ENCODE measurements at regions not wholly inside any gene's neighbourhood (a gene's known extent, or its start where the extent isn't known, plus 50 kb on each side); places are given as distances from the start of the nearest gene placed in this dataset.

DNA sequence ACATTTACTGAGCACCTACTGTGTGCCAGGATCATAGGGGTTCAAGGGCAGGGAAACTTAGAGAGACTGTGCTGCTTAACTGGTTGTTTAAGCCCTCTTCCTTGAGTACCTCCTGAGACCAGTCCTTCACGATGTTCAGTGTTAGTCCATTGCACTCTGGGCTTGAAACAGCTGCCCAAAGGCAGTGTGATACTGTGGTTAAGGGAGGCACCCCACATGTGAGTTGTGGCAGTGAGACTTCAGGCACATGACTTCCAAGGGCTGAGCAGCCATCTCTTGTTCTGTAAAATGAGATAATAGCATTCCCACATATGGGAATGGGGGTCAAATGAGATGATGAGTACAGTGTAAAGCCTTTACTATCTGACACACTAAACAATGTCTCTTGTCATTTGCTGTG, 75.1 kb downstream of the LINGO1 start:
- DNase-seq, result no peak

DNA sequence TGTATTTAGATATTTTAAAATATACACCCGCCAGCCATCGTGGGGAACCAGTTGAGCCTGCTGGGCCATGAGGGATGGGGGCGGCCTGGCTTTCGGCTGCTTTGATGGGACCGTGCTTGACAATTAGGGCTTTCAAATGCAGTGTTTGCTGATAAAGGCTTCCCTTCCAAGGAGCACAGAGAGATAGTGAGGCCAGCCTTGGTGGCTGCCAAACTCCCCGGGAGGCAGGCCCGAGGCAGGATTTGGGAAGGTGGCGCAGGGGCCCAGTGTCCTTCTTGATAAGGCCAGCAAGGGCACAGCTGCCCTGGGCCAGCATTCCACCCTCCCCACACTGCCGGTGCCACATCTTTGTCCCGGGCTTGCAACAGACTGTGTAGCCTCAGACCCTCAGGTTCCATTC, 75.6 kb downstream of the LINGO1 start:
- no peak for DNase-seq

DNA sequence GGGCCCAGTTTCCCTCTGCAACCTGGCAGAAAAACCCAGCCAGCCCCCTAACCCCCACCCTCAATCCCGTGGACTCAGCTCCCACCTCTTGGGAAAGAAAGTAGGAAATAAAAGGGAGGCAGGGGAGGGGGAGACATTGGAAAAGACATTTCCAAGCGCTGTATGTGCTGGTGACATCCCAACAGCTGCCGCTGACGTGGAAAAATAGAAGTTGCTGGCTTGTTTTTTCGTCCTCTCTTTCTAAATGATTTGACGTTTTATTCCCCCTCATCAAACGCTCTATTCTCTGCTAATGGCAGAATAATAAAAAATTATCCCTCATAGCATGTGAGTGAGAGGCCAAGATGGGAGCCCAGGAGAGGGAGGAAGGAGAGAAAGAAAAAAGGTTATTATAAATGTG, 76.1 kb downstream of the LINGO1 start:
- no peak for DNase-seq

DNA sequence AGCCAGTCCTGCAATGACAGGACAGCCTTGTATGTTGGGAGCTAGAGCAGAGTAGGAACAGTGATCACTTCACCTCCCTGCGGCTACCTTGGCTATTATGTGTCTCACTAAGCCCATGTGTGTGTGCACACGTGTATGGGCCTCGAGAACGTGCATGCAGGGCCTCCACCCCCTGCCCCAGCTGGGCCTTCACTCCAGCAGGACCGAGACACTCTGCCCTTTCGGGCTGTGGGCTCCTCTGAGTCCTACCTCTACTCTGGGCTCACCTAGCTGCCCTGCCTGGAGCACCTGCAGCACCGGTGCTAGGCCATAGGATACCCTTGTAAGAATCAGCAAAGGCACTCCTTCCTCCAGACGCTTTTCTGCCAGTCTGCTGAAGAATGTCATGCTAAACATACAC, 77.5 kb downstream of the LINGO1 start:
- no peak for DNase-seq

DNA sequence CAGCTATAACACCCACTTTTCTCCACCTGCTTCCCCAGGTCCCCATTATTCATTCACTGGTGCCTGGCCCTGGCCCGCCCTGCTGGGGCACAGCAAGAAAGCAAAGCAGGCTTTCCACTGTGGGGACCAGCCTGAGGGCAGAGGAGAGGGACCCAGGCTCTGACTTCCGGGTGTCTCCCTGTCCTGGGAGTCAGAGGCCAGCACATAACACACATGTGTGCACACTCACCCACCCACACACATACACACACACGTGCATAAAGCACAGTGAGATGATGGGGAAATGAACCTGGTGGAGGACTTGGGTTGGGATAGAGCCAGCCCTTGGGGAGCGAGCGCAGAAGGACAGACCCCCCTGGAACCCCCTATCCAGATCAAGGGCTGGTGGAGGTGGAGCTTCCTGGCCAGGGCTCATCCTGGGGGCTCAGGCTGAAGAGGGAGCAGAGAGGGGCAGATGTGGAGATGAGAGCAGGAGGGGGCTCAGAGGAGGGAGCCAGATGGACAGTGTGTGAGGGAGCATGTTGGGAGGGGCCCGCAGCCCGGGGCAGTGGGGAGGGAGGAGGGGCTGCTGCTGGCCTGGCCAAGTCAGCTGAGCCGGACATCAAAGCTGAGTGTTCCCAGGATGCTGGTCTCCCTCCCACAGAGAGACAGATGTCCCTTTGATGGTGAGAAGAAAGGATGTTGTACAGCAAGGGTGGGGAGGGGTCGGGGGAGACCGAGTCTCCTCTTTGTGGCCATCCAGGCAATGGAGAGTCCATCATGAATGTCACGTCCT, 78.2 kb downstream of the LINGO1 start:
- no peak for DNase-seq

DNA sequence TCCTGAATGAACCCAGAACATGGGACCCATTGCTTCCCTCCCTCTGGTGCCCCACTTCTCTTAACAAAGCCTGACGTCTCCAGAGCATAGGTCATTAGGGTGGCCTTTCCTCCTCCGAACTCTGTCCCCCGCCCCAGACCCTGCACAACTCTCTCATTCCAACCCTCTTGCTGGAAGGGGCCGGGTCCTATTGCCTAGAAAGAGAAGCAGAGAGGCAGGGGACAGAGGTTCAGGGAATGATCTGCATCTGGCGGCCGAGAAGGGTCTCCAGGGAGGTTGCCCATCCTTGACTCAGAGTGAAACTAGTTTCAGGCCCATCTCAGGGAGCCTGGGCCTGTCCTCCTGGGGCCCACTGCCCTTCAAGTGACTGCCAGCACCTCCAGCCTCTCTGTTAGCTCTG, 79.0 kb downstream of the LINGO1 start:
- no peak for DNase-seq

DNA sequence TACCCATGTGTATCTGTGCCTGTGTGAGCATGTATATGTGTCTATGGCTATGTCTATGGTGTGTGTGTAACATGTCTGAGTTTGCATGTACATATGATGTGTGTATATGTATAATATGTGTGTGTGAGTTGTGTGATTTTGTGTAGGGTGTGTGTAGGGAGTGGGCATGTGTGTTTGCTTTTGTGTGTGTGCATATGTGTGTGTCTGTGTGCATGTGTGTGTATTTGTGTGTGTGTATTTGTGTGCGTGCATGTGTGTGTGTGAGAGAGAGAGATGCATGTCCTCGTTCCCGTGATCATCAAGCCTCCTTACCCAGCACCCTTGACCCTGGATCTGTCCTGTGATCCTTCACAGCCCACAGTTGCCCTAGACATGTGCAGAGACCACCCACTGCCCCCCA, 79.5 kb downstream of the LINGO1 start:
- no peak for DNase-seq

DNA sequence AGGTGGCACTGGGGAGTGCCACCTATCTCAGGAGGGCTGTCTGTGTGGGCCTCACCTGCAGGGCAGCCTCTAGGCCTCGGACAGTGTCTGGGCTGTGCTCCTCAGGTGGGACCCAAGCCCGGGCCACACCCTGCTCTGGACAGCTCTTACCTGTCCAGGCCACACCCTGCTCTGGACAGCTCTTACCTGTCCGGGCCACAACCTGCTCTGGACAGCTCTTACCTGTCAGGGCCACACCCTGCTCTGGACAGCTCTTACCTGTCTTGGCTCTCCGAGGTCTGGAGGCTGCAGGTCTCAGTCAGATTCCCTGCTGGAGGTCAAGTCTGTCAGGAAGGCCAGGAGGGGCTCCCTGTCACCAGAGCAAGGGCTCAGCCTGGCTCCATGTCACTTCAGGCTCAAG, 80.6 kb downstream of the LINGO1 start:
- no peak for DNase-seq

DNA sequence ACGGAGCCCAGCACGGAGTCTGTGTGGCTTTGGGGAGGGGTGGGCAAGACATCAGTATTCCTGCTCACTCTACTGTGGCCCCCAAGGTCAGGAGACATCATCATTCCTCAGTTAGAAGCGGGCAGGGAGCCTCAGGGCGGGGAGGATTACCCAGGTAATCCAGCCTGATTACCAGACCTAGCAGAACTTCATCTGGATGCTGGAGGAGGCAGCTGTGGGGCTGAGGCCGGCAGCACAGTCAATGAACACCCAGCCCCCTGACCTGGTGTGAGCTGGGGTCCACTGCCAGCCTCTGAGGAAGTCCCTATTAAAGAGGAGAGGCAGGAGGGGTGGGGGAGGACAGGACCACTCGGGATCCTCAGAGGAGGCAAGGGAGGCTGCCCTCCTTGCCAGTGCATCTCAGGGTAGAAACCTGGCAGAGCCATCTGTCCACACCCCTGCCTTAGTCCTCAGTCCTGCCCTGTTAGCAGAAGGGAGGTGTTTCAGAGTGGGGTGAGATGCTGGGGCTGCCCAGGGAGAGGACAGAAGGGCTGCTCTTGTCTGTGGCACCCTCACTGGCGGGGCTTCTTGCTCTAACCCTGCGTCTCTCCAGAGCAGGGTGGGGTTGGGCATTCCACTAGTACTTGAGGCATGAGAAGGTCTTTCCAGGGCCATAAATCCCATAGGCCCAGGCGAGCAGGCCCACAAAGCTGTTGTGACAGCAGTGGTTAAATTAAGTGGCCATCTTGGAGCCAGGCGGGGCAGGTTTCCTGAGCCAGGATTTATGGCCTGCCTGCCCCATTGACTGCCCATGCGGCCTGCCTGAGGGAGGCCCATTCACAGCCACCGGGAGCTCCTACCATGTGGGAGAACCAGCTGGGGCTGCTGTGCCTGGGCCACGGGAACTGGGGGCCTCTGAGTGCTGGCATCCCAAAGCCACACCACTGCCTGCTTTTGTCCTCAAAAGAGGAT, 82.1 kb downstream of the LINGO1 start:
- DNase-seq, result no peak

DNA sequence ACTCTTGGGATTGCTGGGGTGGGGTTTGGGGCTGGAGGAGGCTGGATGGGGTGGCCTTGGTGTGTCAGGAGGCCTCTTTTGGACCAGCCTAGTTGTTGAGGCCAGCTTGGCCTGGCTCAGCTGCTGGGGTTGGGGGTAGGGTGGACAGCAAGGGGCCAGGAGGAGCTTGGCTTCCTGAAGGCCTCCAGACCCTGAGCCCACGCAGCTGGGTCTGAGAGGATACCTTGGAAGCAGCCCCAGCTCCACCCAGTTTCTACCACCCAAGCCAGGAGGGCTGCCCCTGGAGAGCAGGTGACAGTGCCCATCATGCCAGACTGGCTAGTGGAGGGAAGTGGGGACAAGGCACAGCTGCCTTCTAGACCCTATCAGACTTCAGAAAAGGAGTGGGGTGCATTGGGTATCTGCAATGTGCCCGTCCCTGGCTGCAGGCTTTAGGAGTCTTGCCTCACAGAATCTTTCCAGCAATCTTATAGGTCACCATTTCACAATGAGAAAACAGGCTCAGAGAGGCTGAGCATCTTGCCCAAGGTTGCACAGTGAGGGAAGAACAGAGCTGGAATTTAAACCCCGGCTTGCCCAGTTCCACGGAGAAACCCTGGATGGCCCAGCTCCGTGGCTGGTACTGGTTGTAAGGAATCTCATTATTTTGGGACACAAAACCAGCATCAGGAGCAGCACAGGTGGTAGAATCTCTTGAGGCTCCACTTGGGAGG, 83.0 kb downstream of the LINGO1 start:
- DNase-seq, result no peak

DNA sequence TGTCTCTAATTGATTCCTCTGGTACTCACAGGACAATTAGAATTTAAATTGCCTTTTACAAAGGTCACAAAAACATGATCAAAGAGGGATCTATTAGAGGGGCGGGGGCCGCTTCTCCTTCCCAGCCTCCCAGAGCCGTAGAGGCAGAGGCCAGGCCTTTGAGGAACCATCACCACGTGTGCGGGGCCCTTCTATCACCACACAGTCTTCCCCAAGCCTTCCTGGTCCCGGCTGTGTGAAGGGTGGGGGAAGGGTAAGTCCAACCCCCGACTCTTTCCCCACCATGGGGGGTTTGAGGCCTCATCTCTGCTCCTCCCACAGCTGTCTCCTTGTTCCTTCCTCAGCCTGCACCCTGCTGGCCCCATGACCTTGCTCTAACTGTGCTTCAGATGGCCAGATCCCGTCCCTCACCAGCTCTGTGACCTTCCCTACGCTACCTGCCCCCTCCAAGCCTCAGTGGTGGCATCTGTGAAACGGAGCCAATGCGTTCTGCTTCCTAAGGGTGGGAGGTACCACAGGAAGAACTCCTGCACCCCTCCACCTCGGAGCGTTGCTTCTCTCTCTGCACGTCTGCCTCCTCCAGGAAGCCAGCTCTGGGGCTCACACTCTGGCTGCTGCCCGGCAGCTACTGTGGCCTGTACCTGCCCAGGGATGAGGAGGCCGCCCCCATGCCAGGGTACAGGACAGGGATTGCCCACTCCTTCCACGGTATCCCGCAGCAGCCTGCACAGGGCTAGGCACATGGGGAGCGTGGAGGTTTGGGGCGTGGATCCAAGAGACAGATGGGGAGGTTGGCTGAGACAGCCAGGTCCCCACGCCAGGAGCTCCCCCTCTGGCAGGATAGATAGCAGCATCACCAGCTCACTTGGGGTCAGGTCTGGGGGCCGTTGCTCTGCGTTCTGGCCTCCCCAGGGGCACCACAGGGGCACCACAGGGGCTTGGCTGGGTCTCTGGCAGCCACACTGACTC, 83.8 kb downstream of the LINGO1 start:
- no peak for DNase-seq

DNA sequence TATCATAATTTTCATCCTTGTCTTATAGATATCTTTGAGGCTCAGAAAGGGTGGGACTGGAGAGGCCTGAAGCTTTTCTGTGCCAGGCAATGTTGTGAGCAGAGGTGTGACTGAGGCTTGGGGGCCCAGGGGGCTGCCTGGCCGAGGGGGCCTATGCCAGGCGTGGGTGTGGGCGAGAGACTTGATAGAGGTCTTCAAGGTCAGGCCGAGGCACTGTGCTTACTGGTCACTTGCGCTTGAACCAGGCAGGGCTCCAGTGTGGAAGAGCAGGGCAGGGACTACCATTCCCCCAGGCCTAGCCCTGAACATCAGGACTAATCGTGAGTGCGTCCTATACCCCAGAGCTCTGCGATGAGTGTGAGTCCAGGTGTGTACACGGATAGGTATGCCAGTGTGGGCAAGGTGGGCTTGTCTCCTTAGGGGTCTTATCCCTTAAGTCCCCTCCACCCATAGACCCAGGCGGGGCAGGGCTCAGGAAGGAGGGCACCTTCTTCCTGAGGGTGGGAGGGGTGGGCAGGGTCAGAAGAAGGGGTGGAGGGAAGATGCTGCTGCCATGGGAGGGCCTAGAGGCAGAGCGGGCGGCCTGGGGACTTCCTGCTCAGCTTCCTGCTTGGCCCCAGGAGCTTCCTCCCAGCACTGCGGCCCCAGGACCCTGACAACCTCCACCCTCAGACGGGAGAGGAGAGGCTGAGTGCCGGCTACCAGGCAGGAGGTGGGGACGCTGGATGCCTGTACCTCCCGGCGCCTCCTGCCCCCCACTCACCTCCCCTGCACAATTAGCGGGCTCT, 84.7 kb downstream of the LINGO1 start:
- no peak for DNase-seq

DNA sequence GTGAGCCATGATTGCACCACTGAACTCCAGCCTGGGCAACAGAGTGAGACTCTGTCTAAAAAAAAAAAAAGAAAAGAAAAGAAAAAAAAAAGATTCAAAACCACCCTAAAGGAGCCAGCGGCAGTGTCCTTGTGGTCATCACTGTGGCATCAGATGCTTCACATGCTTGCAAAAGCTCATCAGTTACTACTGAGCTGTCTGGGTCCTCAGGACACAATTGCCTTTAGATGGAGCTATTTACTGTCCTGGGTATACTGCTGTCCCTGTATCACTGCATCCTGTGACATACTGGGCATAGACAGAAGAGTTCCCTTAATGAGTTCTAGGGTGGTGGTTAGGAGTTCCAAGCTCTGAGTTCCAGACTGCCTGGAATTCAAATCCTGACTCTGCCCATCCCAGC, 85.8 kb downstream of the LINGO1 start:
- no peak for DNase-seq

DNA sequence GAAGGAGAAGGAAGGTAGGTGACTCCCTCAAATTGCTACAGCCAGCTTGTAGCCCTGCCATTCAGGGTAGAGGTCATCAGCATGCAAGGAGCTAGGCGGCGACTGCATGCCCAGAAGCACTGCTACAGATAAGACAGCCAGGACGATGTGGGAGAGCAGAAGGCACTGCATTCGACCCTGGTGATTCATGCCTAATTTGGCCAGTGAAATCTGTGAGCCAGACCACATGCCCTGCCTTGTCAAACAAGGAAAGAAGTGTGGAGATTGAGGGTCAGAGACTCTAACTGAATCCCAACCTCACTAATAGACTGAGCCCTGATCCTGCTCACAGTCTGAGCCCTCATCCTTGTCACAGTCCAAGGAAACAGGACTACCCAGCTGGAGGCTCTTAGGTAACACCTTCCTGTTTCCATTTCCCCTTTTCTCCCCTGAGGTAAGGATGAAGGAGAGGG, 86.6 kb downstream of the LINGO1 start:
- DNase-seq, result no peak

DNA sequence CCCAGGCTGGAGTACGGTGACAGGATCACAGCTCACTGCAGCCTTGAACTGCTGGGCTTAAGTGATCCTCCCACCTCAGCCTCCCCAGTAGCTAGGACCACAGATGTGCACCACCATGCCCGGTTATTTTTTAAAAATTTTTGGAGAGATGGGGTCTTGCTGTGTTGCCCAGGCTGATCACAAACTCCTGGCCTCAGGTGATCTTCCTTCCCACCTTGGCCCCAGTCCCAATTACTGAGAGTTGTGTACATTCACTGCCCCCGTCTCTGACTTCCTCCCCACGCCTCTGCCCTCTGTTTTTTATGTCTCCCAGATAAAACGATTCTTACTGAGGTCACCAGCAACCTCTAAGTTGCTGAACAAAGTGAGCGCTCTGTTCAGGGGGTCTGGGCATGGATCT, 87.7 kb downstream of the LINGO1 start:
- no peak for DNase-seq

DNA sequence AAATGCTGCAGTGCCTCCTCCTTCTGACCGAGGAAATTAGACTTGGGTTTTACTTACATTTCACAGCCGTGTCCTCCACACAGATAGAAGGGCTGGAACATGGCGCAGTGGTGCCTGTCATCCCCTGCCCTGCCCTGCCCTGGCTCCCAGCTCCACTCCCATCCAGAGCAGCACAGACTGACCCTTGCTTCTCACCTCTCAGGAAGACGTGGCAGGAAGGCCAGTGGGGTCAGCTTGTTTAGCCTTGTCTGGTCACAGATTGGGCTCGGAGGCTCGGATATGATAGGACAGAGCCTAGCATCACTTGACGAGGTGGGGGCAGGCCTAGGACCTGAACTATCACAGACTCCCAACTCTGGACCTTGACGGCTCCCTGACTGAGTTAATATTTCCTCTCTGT, 88.5 kb downstream of the LINGO1 start:
- DNase-seq, result no peak

DNA sequence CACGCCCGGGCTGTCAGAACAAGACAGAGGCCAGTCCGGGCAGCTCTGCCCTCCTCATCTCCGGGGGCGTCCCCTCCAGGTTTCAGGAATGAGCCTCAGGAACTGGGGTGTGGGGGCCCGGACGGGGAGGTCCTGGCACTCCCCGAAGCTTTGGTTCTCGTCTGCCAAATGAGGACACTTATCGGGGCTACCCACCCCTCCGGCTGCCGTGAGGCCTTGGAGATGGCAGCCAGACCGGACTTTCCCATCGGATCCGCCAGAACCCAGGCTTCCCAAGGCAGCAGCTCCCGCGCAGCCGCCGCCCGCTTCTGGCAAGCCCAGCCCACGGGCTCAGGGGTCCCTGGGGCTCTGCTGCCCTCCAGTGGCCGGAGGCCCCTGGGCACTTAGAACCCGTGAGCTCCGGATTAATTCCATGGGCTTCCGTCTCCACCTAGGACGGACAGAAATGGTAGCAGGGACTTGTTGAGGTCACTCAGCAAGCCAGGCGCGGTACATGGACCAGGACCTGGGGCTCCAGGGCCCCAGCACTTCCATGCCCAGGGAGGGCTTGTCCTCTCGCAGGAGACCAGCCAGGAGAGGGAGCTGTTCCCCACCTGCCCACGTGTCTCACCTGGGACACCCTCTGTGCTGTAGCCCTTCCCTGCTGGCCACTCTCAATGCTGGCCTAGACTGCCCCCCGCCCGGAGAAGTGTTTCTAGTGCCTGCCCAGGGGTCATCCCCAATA, 89.4 kb downstream of the LINGO1 start:
- peak; percentile 91 for DNase-seq

DNA sequence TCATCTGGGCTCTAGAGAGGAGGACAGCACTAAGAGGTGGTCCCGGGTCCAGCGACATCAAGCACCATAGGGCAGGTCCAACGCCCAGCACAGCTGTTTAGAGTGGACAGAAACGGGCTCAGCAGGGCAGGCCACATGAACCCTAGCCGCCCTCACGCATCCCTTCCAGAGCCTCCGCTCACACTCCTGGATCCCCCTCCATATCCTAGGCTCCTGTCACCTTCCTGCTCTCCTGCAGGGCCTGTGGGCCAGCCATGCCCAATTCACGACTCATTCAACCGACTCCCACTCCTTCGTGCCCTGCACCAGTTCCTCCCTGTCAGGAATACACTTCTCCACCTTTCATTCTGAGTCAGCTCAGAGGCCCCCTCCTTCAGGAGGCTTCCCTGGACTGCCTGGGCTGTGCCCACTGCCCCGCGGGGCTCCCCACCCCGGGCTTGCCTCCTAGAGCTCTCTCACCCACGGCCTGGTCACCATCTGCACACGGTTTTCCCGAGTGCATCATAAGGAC, 90.2 kb downstream of the LINGO1 start:
- DNase-seq, result peak; percentile 59

DNA sequence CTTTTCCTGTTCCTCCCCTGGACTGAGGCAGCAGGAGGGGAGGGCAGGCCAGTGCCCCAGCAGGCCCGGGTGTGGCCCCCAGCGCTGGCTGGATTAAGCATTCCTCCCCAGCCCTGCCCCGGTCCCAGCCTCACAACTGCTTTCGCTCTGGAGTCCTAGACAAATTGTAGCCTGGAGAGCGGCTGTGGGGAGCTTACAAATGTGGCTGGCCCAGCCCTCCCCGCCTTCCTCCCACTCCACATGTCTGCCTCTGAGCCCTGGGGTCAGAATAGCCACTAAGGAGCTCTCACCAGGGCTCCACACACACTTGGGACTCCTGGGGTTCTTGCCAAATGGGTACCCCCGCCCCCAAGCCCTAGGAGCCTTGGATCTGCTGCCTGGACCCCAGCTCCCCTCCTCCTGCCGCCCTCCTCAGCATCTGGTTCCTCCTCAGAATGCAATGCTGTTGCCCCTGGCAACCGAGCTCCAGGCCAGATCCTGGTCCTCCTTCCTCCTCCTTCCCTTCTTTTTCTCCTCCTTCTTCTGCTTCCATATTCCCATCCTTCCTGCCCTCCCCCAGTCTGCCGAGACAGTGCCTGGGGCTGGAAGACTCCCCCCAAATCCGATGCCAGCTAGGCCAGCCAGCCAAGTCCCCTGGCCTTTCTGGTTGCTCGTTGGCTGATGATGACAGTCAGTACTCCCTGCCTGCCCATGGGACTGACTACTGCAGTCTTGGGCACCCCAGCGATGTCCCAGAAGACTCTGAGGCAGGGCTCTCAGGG, 91.1 kb downstream of the LINGO1 start:
- no peak for DNase-seq

All from activated CD8-positive, alpha-beta memory T cell treated with anti-CD3 and anti-CD28 coated beads for 24 hours (primary cell).